WERI-Rb-1 (cell line): ENCODE measurements at regions not wholly inside any gene's neighbourhood (a gene's known extent, or its start where the extent isn't known, plus 50 kb on each side); places are given as distances from the start of the nearest gene placed in this dataset.

ENCODE experiments used
- DNase-seq: peaks from one replicate; pipeline ENCODE4 v3.0.0-alpha.2; 2020
- H3K27ac ChIP-seq: fragments of 250-450 bp; sonication (Bioruptor Pico); 2 replicates; pipeline ENCODE4 v1.5.1; 2020; ENCODE audit warnings: mild to moderate bottlenecking, moderate library complexity
- H3K27me3 ChIP-seq: fragments of 250-450 bp; sonication (Bioruptor Pico); 2 replicates; pipeline ENCODE4 v1.5.1; 2021; ENCODE audit warnings: mild to moderate bottlenecking, low read depth, moderate library complexity; ENCODE audit not compliant: insufficient read depth, severe bottlenecking
- H3K36me3 ChIP-seq: fragments of 250-450 bp; sonication (Bioruptor Pico); 2 replicates; pipeline ENCODE4 v1.5.1; 2020; ENCODE audit warnings: mild to moderate bottlenecking, moderate library complexity
- H3K4me3 ChIP-seq: 2 replicates; pipeline ENCODE4 v1.5.1; 2011; ENCODE audit warnings: low read depth, mild to moderate bottlenecking, control low read depth, low read length
- H3K9me3 ChIP-seq: fragments of 250-450 bp; sonication (Bioruptor Pico); 2 replicates; pipeline ENCODE4 v1.5.1; 2021; ENCODE audit warnings: mild to moderate bottlenecking, moderate library complexity; ENCODE audit not compliant: severe bottlenecking
- TF ChIP-seq, protein P1 (sequence below): IDR thresholded peaks from 2 replicates; pipeline ENCODE4 v1.5.1; 2011; ENCODE audit warnings: low read depth, mild to moderate bottlenecking, control low read depth, inconsistent platforms, low read length

DNA sequence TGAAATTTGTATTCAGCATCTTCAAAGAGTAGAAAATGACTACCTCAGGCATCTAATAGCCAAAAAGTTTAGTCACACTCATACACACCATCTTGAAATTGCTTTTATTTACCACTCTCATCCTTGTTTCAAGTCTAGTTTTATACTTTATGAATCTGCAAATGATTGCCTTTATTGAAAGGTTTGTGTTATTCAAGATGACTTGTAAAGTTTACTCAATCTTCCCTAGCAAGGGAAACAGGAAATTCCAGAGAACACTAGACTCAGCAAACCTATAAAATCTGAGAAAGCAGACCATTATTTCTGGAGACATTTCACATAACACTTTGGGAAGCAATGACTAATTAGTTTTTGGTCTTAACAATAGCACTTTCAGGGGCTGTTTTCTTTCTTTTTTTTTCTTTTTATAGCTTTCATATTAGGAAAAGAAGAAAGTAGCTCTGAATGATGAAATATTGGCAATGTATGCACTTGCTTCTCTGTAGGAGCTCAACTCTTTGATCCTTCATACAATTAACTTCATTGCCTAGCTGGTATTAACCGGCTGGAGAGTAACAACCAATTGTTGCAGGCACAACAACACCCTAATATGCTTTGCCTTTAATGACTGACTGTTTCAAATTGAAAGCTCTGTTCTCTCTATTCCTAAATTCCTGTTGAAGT lies 68.9 kb upstream of the HDAC9 start:
- no peak for DNase-seq
- TF ChIP-seq, protein P1, sequence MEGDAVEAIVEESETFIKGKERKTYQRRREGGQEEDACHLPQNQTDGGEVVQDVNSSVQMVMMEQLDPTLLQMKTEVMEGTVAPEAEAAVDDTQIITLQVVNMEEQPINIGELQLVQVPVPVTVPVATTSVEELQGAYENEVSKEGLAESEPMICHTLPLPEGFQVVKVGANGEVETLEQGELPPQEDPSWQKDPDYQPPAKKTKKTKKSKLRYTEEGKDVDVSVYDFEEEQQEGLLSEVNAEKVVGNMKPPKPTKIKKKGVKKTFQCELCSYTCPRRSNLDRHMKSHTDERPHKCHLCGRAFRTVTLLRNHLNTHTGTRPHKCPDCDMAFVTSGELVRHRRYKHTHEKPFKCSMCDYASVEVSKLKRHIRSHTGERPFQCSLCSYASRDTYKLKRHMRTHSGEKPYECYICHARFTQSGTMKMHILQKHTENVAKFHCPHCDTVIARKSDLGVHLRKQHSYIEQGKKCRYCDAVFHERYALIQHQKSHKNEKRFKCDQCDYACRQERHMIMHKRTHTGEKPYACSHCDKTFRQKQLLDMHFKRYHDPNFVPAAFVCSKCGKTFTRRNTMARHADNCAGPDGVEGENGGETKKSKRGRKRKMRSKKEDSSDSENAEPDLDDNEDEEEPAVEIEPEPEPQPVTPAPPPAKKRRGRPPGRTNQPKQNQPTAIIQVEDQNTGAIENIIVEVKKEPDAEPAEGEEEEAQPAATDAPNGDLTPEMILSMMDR, result no peak
- Histone ChIP-seq H3K27ac (no peak overlapping the region), H3K36me3 (no peaks in the 10 kb centered on the region), H3K4me3 (no peak overlapping the region), H3K27me3 (no peaks in the 10 kb centered on the region), H3K9me3 (no peaks in the 10 kb centered on the region)

DNA sequence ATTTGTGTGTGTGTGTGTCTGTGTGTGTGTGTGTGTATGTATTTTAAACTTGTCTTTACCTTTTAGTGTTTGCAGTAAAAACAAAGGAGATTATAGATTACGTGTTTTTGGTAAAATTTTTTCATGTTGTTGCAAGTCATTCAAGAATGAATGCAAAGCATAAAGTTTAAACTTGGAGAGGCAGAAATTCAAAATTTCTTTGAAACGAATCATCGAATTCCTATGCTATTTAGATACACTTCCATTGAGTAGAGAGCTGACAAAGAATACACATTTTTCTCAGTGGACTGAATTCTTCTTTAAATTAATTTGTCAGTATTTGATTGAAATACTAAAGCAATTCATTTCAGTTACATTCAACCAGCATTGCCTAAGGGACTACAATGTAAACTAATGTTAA lies 66.0 kb upstream of the HDAC9 start:
- no peaks in the 10 kb centered on the region for H3K27me3 ChIP-seq
- no peak for DNase-seq
- H3K4me3 ChIP-seq, result no peak overlapping the region
- no peak overlapping the region for H3K27ac ChIP-seq
- H3K9me3 ChIP-seq, result no peaks in the 10 kb centered on the region
- TF ChIP-seq, protein P1, result no peak
- no peaks in the 10 kb centered on the region for H3K36me3 ChIP-seq

DNA sequence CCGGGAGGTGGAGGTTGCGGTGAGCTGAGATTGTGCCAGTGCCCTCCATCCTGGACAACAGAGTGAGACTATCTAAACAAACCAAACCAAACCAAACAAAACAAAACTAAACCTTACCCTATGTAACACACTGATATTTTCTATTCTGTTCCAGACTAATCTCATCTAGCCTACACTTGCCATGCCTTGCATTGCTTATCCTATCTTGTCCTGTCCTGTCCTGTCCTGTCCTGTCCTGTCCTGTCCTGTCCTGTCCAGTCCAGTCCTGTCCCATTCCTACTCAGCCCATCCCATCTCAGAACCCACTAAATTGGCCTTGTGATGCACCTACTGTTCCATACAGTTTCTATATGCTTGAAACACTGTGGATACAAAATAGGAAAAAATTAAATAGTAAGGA lies 64.7 kb upstream of the HDAC9 start:
- no peak for DNase-seq
- Histone ChIP-seq H3K27ac (no peak overlapping the region), H3K27me3 (no peaks in the 10 kb centered on the region), H3K4me3 (no peak overlapping the region), H3K9me3 (no peaks in the 10 kb centered on the region), H3K36me3 (no peaks in the 10 kb centered on the region)
- TF ChIP-seq, protein P1, result no peak

DNA sequence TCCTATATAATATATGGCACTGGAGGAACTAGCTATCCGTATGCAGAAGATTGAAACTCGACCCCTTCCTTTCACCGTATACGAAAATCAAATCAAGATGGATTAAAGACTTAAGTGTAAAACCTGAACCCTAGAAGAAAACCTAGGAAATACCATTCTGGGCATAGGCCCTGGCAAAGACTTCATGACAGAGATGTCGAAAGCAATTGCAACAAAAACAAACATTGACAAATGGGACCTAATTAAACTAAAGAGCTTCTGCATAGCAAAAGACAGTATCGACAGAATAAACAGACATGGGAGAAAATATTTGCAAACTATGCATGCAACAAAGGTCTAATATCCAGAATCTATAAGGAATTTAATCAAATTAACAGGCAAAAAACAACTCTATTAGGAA lies 61.4 kb upstream of the HDAC9 start:
- no peak for DNase-seq
- Histone ChIP-seq H3K9me3 (no peaks in the 10 kb centered on the region), H3K4me3 (no peak overlapping the region), H3K36me3 (no peaks in the 10 kb centered on the region), H3K27ac (no peak overlapping the region), H3K27me3 (no peaks in the 10 kb centered on the region)
- TF ChIP-seq, protein P1, result no peak

DNA sequence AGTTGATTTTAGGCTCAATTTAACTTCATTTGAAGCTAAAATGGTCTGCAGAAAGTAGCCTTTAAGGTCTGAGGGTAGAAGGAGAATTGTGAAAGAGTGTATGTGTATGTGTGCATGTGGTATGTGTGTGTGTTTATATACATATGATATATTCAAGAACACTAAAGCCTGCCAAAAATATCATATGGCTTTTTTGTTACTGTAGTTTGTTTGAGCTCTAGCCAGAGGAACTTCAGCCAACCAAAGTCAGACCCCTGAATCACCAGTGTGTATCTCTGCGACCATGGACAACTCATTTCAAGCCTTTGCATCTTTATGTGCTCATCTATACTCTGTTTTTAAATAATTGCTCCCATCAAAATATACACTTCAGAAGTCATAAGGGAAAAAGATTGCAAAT lies 58.4 kb upstream of the HDAC9 start:
- no peak for DNase-seq
- Histone ChIP-seq H3K27ac (no peak overlapping the region), H3K27me3 (no peaks in the 10 kb centered on the region), H3K36me3 (no peaks in the 10 kb centered on the region), H3K4me3 (no peak overlapping the region), H3K9me3 (no peaks in the 10 kb centered on the region)
- TF ChIP-seq, protein P1, result no peak

DNA sequence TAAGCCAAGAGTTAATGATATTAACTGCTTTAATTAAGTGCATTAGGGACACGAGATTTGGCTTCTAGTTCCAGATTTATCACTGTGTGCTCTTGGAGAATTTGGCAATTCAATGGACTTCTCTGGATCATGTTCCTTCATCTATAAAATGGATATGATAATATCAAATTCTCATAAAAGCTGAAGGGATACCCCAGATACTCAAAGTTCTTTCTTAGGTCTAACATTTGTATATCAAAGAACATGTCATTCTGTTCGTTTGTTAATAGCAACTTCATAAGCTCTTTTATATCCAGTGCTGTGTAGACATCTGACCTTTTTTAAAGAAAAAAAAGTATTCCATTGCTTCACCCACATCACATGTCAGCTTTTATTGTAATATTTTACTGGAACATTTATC lies 54.6 kb upstream of the HDAC9 start:
- TF ChIP-seq, protein P1, result no peak
- H3K36me3 ChIP-seq, result no peaks in the 10 kb centered on the region

More for the DNA sequence above, 54.6 kb upstream of the HDAC9 start:
- Histone ChIP-seq H3K27ac (no peak overlapping the region), H3K4me3 (no peak overlapping the region), H3K27me3 (no peaks in the 10 kb centered on the region), H3K9me3 (no peaks in the 10 kb centered on the region)
- DNase-seq, result no peak
